Loucy (cell line): ENCODE measurements at regions not wholly inside any gene's neighbourhood (a gene's known extent, or its start where the extent isn't known, plus 50 kb on each side); places are given as distances from the start of the nearest gene placed in this dataset.

Experiments used
- EZH2phosphoT487 ChIP-seq: fragments of 200-600 bp; IDR thresholded peaks from 2 replicates; pipeline ENCODE4 v1.6.1; 2018; ENCODE audit warnings: antibody characterized with exemption, mild to moderate bottlenecking, moderate library complexity, borderline replicate concordance
- TF ChIP-seq, protein P1 (sequence below): fragments of 200-600 bp; sonication (generic); conservative IDR thresholded peaks from 2 replicates; pipeline ENCODE4 v1.5.1; 2014; ENCODE audit warnings: mild to moderate bottlenecking, antibody characterized with exemption, low read length

- TF ChIP-seq, protein P1, sequence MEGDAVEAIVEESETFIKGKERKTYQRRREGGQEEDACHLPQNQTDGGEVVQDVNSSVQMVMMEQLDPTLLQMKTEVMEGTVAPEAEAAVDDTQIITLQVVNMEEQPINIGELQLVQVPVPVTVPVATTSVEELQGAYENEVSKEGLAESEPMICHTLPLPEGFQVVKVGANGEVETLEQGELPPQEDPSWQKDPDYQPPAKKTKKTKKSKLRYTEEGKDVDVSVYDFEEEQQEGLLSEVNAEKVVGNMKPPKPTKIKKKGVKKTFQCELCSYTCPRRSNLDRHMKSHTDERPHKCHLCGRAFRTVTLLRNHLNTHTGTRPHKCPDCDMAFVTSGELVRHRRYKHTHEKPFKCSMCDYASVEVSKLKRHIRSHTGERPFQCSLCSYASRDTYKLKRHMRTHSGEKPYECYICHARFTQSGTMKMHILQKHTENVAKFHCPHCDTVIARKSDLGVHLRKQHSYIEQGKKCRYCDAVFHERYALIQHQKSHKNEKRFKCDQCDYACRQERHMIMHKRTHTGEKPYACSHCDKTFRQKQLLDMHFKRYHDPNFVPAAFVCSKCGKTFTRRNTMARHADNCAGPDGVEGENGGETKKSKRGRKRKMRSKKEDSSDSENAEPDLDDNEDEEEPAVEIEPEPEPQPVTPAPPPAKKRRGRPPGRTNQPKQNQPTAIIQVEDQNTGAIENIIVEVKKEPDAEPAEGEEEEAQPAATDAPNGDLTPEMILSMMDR: no peak
- TF ChIP-seq EZH2phosphoT487: no peak
Observed at GRCh38 chr15:87570206-87570605, 686.3 kb downstream of the NTRK3 start.
